Type B pancreatic cell (in vitro differentiated cells): ENCODE measurements at regions not wholly inside any gene's neighbourhood (a gene's known extent, or its start where the extent isn't known, plus 50 kb on each side); places are given as distances from the start of the nearest gene placed in this dataset.

Experiments
- DNase-seq: peaks from one replicate; pipeline ENCODE4 v3.0.0; 2021; ENCODE audit warnings: mixed read lengths; ENCODE audit not compliant: unreplicated experiment; ENCODE audit errors: extremely low spot score
- H3K27ac Mint-ChIP-seq: 2 replicates; pipeline ENCODE4 v1.8.0; 2021; ENCODE audit warnings: mild to moderate bottlenecking, mixed read lengths
- H3K27me3 Mint-ChIP-seq: 2 replicates; pipeline ENCODE4 v1.8.0; 2021; ENCODE audit warnings: mixed read lengths
- H3K36me3 Mint-ChIP-seq: 2 replicates; pipeline ENCODE4 v1.8.0; 2021; ENCODE audit warnings: mixed read lengths
- H3K4me1 Mint-ChIP-seq: one replicate; pipeline ENCODE4 v1.8.0; 2021; ENCODE audit warnings: mixed read lengths; ENCODE audit not compliant: unreplicated experiment
- H3K4me3 Mint-ChIP-seq: 2 replicates; pipeline ENCODE4 v1.8.0; 2021; ENCODE audit warnings: mild to moderate bottlenecking, mixed read lengths
- H3K9me3 Mint-ChIP-seq: 2 replicates; pipeline ENCODE4 v1.8.0; 2021; ENCODE audit warnings: mixed read lengths
- CTCF ChIP-seq: fragments of 200-600 bp; sonication (generic); conservative IDR thresholded peaks from 2 replicates; pipeline ENCODE4 v1.5.0; 2021; ENCODE audit warnings: antibody characterized with exemption, mild to moderate bottlenecking

GRCh38 chr5:60505373-60506171 is 194.4 kb downstream of the DEPDC1B start:
- H3K27ac Mint-ChIP-seq = no peak overlapping the region
- no peak overlapping the region for H3K4me3 Mint-ChIP-seq
- H3K36me3 Mint-ChIP-seq = no peaks in the 10 kb centered on the region
- H3K27me3 Mint-ChIP-seq = no peaks in the 10 kb centered on the region
- DNase-seq = no peak
- H3K4me1 Mint-ChIP-seq = peaks cover 12% of the 10 kb centered on the region
- H3K9me3 Mint-ChIP-seq = peaks cover 3% of the 10 kb centered on the region
- TF ChIP-seq CTCF = no peak

GRCh38 chr5:60504342-60504741 is 195.6 kb downstream of the DEPDC1B start:
- Mint-ChIP-seq H3K9me3 (peaks cover 3% of the 10 kb centered on the region), H3K36me3 (no peaks in the 10 kb centered on the region), H3K27ac (peak overlapping the region; percentile 22), H3K4me3 (peak overlapping the region; percentile 41), H3K27me3 (no peaks in the 10 kb centered on the region), H3K4me1 (peaks cover 8% of the 10 kb centered on the region)
- no peak for DNase-seq
- TF ChIP-seq CTCF = no peak

DNA sequence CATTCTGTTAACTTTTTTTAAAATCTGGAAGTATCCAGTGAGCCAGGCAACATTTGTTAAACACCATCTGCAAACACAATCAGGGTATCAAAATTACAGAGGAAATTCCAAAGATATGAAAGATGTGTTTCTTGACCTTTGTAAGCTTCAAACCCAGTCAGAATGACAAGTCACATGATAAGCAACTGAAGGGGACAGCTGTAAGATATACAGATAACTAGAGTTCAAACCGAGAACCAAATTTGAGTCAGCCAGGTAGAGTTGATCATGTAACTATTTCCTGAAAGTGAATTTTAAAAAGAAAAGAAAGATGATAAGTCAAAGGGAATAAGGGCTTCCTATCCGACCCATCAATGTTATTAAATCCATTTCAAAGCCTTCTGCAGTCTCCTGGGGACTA is 196.2 kb downstream of the DEPDC1B start:
- peaks cover 3% of the 10 kb centered on the region for H3K9me3 Mint-ChIP-seq
- no peaks in the 10 kb centered on the region for H3K27me3 Mint-ChIP-seq
- peak overlapping the region; percentile 39 for H3K27ac Mint-ChIP-seq
- H3K36me3 Mint-ChIP-seq = no peaks in the 10 kb centered on the region
- peaks cover 8% of the 10 kb centered on the region for H3K4me1 Mint-ChIP-seq
- no peak for TF ChIP-seq CTCF
- DNase-seq = no peak
- peak overlapping the region; percentile 3 for H3K4me3 Mint-ChIP-seq

GRCh38 chr5:60497706-60498500 is 202.1 kb downstream of the DEPDC1B start:
- Mint-ChIP-seq H3K36me3 (no peaks in the 10 kb centered on the region), H3K27me3 (no peaks in the 10 kb centered on the region), H3K4me1 (peaks cover 14% of the 10 kb centered on the region), H3K27ac (no peak overlapping the region), H3K9me3 (no peaks in the 10 kb centered on the region), H3K4me3 (no peak overlapping the region)
- TF ChIP-seq CTCF = no peak
- DNase-seq = no peak

- no peaks in the 10 kb centered on the region for H3K27me3 Mint-ChIP-seq
- TF ChIP-seq CTCF = no peak
- peaks cover 14% of the 10 kb centered on the region for H3K4me1 Mint-ChIP-seq
- no peak overlapping the region for H3K4me3 Mint-ChIP-seq
- no peak for DNase-seq
- H3K36me3 Mint-ChIP-seq = no peaks in the 10 kb centered on the region
- no peak overlapping the region for H3K27ac Mint-ChIP-seq
- no peaks in the 10 kb centered on the region for H3K9me3 Mint-ChIP-seq
Observed at GRCh38 chr5:60495644-60496520, 204.1 kb downstream of the DEPDC1B start.
